ENCODE measurements at regions not wholly inside any gene's neighbourhood (a gene's known extent, or its start where the extent isn't known, plus 50 kb on each side); places are given as distances from the start of the nearest gene placed in this dataset.

GRCh38 chr18:66048406-66048805 lies 297.6 kb downstream of the CDH7 start:
- DNase-seq (ENCODE audit: unreplicated experiment), result no peak
- H3K4me3 Mint-ChIP-seq (ENCODE audit: unreplicated experiment), result no peak overlapping the region
- BruUV-seq (replicated peaks), result no TSS peak

GRCh38 chr18:66046032-66046602 lies 295.3 kb downstream of the CDH7 start:
- Mint-ChIP-seq H3K4me1 (ENCODE audit: insufficient read depth, unreplicated experiment) (no peaks in the 10 kb centered on the region), H3K36me3 (ENCODE audit: insufficient read depth, unreplicated experiment) (no peaks in the 10 kb centered on the region), H3K9me3 (ENCODE audit: unreplicated experiment) (no peaks in the 10 kb centered on the region), H3K27ac (ENCODE audit: low read depth, unreplicated experiment) (no peak overlapping the region), H3K4me3 (ENCODE audit: unreplicated experiment) (no peak overlapping the region), H3K27me3 (ENCODE audit: insufficient read depth, unreplicated experiment) (peaks cover 39% of the 10 kb centered on the region)
- no peak for DNase-seq (ENCODE audit: unreplicated experiment)
- TF ChIP-seq CTCF (IDR thresholded peaks at IDR 0.05; ENCODE audit: unreplicated experiment), result no peak
- CTCF ChIA-PET, result no interaction called here
- POLR2A ChIA-PET, result no interaction called here
- BruUV-seq (replicated peaks), result no TSS peak
- intact Hi-C loops (cut with micrococcal nuclease), result no loop called here

More at GRCh38 chr18:66048406-66048805, 297.6 kb downstream of the CDH7 start:
- ChIA-PET POLR2A (no interaction called here), CTCF (interaction anchor here (0.6 kb wide), 1 partner anchor 292 kb away, joined by 3 read pairs; no protein-coding TSS in a partner anchor)
- Mint-ChIP-seq H3K9me3 (ENCODE audit: unreplicated experiment) (no peaks in the 10 kb centered on the region), H3K4me1 (ENCODE audit: insufficient read depth, unreplicated experiment) (no peaks in the 10 kb centered on the region), H3K36me3 (ENCODE audit: insufficient read depth, unreplicated experiment) (no peaks in the 10 kb centered on the region), H3K27me3 (ENCODE audit: insufficient read depth, unreplicated experiment) (peaks cover 51% of the 10 kb centered on the region), H3K27ac (ENCODE audit: low read depth, unreplicated experiment) (no peak overlapping the region)
- TF ChIP-seq CTCF (IDR thresholded peaks at IDR 0.05; ENCODE audit: unreplicated experiment), result no peak
- intact Hi-C loops (cut with micrococcal nuclease), result no loop called here

- no TSS peak for BruUV-seq (replicated peaks)
- CTCF ChIA-PET, result no interaction called here
Measured at GRCh38 chr18:66043009-66043408, 292.2 kb downstream of the CDH7 start.

GRCh38 chr18:66013969-66014368 lies 263.2 kb downstream of the CDH7 start:
- ChIA-PET CTCF (no interaction called here), POLR2A (interaction anchor here (0.6 to 0.7 kb wide), 2 partner anchors 16 to 1029 kb away, joined by 3 read pairs; no protein-coding TSS in a partner anchor)
- no peaks in the 10 kb centered on the region for H3K27me3 Mint-ChIP-seq (ENCODE audit: insufficient read depth, unreplicated experiment)
- no peaks in the 10 kb centered on the region for H3K36me3 Mint-ChIP-seq (ENCODE audit: insufficient read depth, unreplicated experiment)
- H3K9me3 Mint-ChIP-seq (ENCODE audit: unreplicated experiment), result no peaks in the 10 kb centered on the region
- no peak overlapping the region for H3K27ac Mint-ChIP-seq (ENCODE audit: low read depth, unreplicated experiment)
- peak; percentile 49 for DNase-seq (ENCODE audit: unreplicated experiment)
- intact Hi-C loops (cut with micrococcal nuclease), result no loop called here
- no peak for TF ChIP-seq CTCF (IDR thresholded peaks at IDR 0.05; ENCODE audit: unreplicated experiment)
- BruUV-seq (replicated peaks), result no TSS peak
- no peaks in the 10 kb centered on the region for H3K4me1 Mint-ChIP-seq (ENCODE audit: insufficient read depth, unreplicated experiment)
- H3K4me3 Mint-ChIP-seq (ENCODE audit: unreplicated experiment), result no peak overlapping the region

More at GRCh38 chr18:66043009-66043408, 292.2 kb downstream of the CDH7 start:
- POLR2A ChIA-PET, result no interaction called here
- no peak for DNase-seq (ENCODE audit: unreplicated experiment)
- no peaks in the 10 kb centered on the region for H3K9me3 Mint-ChIP-seq (ENCODE audit: unreplicated experiment)
- H3K27ac Mint-ChIP-seq (ENCODE audit: low read depth, unreplicated experiment), result no peak overlapping the region
- no peaks in the 10 kb centered on the region for H3K36me3 Mint-ChIP-seq (ENCODE audit: insufficient read depth, unreplicated experiment)
- peaks cover 22% of the 10 kb centered on the region for H3K27me3 Mint-ChIP-seq (ENCODE audit: insufficient read depth, unreplicated experiment)
- intact Hi-C loops (cut with micrococcal nuclease), result no loop called here
- TF ChIP-seq CTCF (IDR thresholded peaks at IDR 0.05; ENCODE audit: unreplicated experiment), result no peak
- H3K4me3 Mint-ChIP-seq (ENCODE audit: unreplicated experiment), result no peak overlapping the region
- no peaks in the 10 kb centered on the region for H3K4me1 Mint-ChIP-seq (ENCODE audit: insufficient read depth, unreplicated experiment)
